Ishikawa (cell line): ENCODE measurements at regions not wholly inside any gene's neighbourhood (a gene's known extent, or its start where the extent isn't known, plus 50 kb on each side); places are given as distances from the start of the nearest gene placed in this dataset.

Experiments used
- CEBPB ChIP-seq: IDR thresholded peaks from 2 replicates; pipeline ENCODE4 v1.6.1; 2012
- MAX ChIP-seq: IDR thresholded peaks from 2 replicates; pipeline ENCODE4 v1.6.1; 2012
- RAD21 ChIP-seq: IDR thresholded peaks from 2 replicates; pipeline ENCODE4 v1.6.1; 2012; ENCODE audit warnings: low read depth
- TAF1 ChIP-seq: IDR thresholded peaks from 2 replicates; pipeline ENCODE4 v1.6.1; 2012; ENCODE audit warnings: low read depth, mild to moderate bottlenecking
- USF1 ChIP-seq: IDR thresholded peaks from 2 replicates; pipeline ENCODE4 v1.6.1; 2012

- TF ChIP-seq CEBPB, result no peak
- TF ChIP-seq RAD21, result no peak
- TF ChIP-seq TAF1, result no peak
- no peak for TF ChIP-seq MAX
- TF ChIP-seq USF1, result no peak
These were observed 408.8 kb downstream of the HRH4 start for GRCh38 chr18:24869285-24869684.
